ENCODE measurements at regions not wholly inside any gene's neighbourhood (a gene's known extent, or its start where the extent isn't known, plus 50 kb on each side); places are given as distances from the start of the nearest gene placed in this dataset.

- TF ChIP-seq POLR2A (IDR thresholded peaks at IDR 0.05): no peak
- TF ChIP-seq CTCF (IDR thresholded peaks at IDR 0.05): no peak
- TF ChIP-seq POLR2AphosphoS5 (IDR thresholded peaks at IDR 0.05): no peak
These were observed 1031.6 kb downstream of the SLITRK1 start for GRCh38 chr13:82850644-82851043.

Data from sigmoid colon (tissue), 4 donors.